SK-N-MC (cell line): ENCODE measurements at regions not wholly inside any gene's neighbourhood (a gene's known extent, or its start where the extent isn't known, plus 50 kb on each side); places are given as distances from the start of the nearest gene placed in this dataset.

Source experiments
- DNase-seq: peaks from one replicate; pipeline ENCODE4 v3.0.0-alpha.2; 2011; ENCODE audit warnings: low read depth, low spot score
- H3K27ac ChIP-seq: fragments of 200-600 bp; sonication (generic); 2 replicates; pipeline ENCODE4 v1.5.1; 2016; ENCODE audit warnings: mixed run types
- H3K36me3 ChIP-seq: fragments of 200-600 bp; sonication (generic); 2 replicates; pipeline ENCODE4 v1.6.1; 2017; ENCODE audit warnings: antibody characterized with exemption, low read length, mixed read lengths; ENCODE audit not compliant: insufficient read depth
- H3K4me3 ChIP-seq: fragments of 200-600 bp; sonication (generic); 2 replicates; pipeline ENCODE4 v1.5.1; 2016
- H3K9ac ChIP-seq: fragments of 200-600 bp; sonication (generic); 2 replicates; pipeline ENCODE4 v1.8.0; 2017; ENCODE audit warnings: mixed run types, mixed read lengths; ENCODE audit not compliant: insufficient read length
- H3K9me3 ChIP-seq: fragments of 200-600 bp; sonication (generic); 2 replicates; pipeline ENCODE4 v1.6.1; 2017; ENCODE audit warnings: low read depth, mild to moderate bottlenecking, antibody characterized with exemption, low read length, moderate library complexity, mixed read lengths
- EZH2 ChIP-seq: fragments of 200-600 bp; sonication (generic); IDR thresholded peaks from one replicate; pipeline ENCODE4 v1.6.1; 2017; ENCODE audit warnings: antibody characterized with exemption
- FOXP2 ChIP-seq: optimal IDR thresholded peaks from 2 replicates; pipeline ENCODE3; 2011; ENCODE audit warnings: mild to moderate bottlenecking, moderate library complexity; ENCODE audit not compliant: insufficient read depth; ENCODE audit errors: extremely low read length, control extremely low read depth
- POLR2AphosphoS5 ChIP-seq: IDR thresholded peaks from 2 replicates; pipeline ENCODE4 v1.6.1; 2012; ENCODE audit warnings: mild to moderate bottlenecking, low read depth, low read length, borderline replicate concordance

DNA sequence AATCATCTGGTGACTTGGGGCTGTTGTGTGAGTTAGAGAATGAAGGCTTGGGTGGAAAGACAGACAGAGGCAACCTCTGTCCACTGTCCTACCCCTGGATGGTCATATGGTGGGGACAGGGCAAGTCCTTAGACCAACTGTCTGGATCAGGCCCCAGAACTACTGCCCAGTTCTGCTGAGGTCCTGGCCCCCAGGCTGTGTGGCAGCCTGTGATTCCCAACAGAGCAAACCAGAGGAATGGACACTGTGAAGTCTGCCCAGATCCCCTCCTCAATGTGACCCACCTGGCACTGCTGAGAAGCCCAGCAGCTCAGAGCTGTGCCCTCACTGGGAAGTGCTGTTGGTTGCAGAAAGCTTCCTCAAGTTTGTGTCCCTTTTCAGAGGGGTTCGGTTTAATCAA lies 69.0 kb downstream of the GGTLC2 start:
- no peak for TF ChIP-seq POLR2AphosphoS5
- DNase-seq = no peak
- H3K36me3 ChIP-seq = no peaks in the 10 kb centered on the region
- no peak overlapping the region for H3K27ac ChIP-seq
- no peak overlapping the region for H3K9ac ChIP-seq
- no peaks in the 10 kb centered on the region for H3K9me3 ChIP-seq
- no peak overlapping the region for H3K4me3 ChIP-seq

DNA sequence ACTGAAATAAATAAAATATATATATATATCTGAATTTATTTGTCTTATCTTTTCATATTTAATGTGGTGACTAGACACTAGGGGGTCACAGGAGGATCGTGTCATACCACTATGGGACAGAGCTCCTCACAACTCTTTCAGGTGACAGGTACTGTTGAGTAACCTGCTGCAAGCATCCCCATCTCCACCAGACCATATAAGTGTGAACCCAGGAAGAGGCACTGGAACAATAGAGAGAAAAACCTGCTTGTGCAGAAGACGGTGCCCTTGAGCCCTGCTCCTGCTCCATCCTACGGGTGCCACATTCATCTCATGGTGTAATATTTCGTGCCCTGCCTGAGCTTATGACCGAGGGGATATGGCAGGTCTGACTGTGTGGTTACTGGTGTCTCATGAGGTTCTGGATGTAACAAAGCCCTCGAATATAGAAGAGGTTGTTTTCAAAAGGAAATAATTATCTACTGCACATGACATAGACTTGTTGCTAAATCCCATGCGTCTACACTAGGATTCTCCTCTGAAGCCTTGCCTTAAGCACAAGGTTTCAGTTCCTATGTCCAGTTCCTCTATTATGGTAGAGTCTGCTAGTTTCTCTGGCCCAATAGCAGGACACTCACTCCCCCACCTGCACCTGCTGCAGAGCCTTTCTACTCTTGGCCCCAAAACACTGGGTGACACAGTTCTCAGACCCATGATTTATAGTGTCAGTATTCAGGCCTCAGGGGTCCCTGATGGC lies 70.4 kb downstream of the GGTLC2 start:
- H3K27ac ChIP-seq = no peak overlapping the region
- no peak for DNase-seq
- H3K9ac ChIP-seq = no peak overlapping the region
- H3K36me3 ChIP-seq = no peaks in the 10 kb centered on the region
- H3K4me3 ChIP-seq = no peak overlapping the region
- no peaks in the 10 kb centered on the region for H3K9me3 ChIP-seq
- TF ChIP-seq FOXP2 (no peak), EZH2 (no peak), POLR2AphosphoS5 (no peak)

DNA sequence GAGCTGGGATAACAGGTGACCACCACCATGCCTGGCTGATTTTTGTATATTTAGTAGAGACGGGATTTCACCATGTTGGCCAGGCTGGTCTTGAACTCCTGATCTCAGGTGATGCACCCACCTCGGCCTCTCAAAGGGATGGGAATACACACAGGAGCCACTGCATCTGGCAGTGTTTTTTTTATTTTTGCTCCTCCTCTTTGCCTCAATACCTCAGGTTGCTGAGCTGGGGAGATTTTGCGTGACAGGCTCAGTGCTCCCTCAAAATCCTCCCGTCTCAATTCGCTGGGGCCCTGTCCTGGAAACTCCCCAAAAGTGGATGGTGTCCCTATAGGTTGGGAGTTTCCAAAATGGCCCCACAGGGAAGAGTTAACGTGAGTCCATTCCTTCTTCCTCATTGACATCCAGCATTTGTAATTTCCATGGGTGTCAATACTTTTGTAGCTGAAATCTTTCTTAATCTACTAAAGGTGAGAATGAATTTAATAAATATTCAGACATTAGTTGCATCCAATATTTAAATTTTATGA lies 71.8 kb downstream of the GGTLC2 start:
- H3K4me3 ChIP-seq = no peak overlapping the region
- H3K9ac ChIP-seq = no peak overlapping the region
- H3K9me3 ChIP-seq = no peaks in the 10 kb centered on the region
- no peak overlapping the region for H3K27ac ChIP-seq
- no peaks in the 10 kb centered on the region for H3K36me3 ChIP-seq
- no peak for DNase-seq
- TF ChIP-seq EZH2 (no peak), POLR2AphosphoS5 (no peak), FOXP2 (no peak)

DNA sequence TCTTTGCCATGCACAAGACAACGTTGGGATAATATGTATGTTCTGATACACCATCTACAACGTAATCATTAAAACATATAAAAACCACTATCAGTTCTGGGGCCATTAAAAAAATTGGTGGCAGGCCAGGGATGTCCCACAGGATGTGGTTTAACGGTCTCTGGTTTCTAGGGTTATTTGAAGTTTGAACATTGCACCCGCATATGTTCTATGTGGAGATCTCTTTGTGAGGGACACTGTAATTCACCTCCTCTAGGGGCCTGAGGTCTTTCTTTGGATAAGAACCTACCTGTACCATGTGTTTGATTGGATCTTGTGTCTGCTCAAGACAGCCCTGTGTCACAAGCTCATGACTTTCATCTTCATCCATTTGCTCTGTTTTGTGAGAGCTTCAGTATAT lies 73.2 kb downstream of the GGTLC2 start:
- Histone ChIP-seq H3K4me3 (no peak overlapping the region), H3K9ac (no peak overlapping the region), H3K9me3 (no peaks in the 10 kb centered on the region), H3K36me3 (no peaks in the 10 kb centered on the region), H3K27ac (no peak overlapping the region)
- DNase-seq = no peak
- TF ChIP-seq EZH2 (no peak), POLR2AphosphoS5 (no peak)

DNA sequence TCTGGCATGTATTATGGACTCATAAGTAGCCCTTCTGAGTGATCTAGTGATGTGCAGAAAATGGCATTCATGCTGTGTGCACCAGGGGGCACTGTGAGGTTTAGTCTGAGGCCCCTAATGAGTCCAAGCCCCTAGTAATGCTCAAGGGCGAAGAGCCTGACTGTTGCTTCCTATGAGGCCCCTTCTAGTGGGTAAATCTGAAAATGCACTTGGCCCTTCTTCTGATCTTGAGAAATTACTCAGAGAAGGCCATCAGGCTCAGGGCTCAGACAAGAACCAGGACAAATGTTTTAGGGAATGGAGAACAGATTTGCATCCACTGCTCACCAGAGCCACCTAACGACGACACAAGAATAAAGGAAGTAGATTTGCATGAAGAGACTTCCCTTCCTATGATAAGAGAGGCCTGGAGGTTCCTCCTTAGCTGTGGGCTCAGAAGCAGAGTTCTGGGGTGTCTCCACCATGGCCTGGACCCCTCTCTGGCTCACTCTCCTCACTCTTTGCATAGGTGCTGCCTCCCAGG lies 75.8 kb downstream of the GGTLC2 start:
- no peaks in the 10 kb centered on the region for H3K36me3 ChIP-seq
- no peaks in the 10 kb centered on the region for H3K9me3 ChIP-seq
- no peak overlapping the region for H3K4me3 ChIP-seq
- H3K9ac ChIP-seq = no peak overlapping the region
- TF ChIP-seq FOXP2 = no peak
- no peak for TF ChIP-seq POLR2AphosphoS5
- no peak for TF ChIP-seq EZH2
- peak; percentile 1 for DNase-seq
- H3K27ac ChIP-seq = no peak overlapping the region

DNA sequence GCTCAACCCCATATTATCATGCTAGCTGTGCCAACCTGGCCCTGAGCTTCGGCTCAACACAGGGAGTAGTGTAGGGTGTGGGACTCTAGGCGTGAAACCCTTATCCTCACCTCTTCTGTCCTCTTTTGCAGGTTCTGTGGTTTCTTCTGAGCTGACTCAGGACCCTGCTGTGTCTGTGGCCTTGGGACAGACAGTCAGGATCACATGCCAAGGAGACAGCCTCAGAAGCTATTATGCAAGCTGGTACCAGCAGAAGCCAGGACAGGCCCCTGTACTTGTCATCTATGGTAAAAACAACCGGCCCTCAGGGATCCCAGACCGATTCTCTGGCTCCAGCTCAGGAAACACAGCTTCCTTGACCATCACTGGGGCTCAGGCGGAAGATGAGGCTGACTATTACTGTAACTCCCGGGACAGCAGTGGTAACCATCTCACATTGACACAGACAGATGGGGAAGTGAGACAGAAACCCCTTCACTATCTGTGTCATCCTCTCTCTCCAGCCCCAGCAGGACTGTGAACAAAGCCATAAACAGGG lies 76.4 kb downstream of the GGTLC2 start:
- Histone ChIP-seq H3K9ac (no peak overlapping the region), H3K27ac (no peak overlapping the region), H3K9me3 (no peaks in the 10 kb centered on the region), H3K4me3 (no peak overlapping the region), H3K36me3 (no peaks in the 10 kb centered on the region)
- TF ChIP-seq EZH2 (no peak), FOXP2 (no peak), POLR2AphosphoS5 (no peak)
- no peak for DNase-seq

DNA sequence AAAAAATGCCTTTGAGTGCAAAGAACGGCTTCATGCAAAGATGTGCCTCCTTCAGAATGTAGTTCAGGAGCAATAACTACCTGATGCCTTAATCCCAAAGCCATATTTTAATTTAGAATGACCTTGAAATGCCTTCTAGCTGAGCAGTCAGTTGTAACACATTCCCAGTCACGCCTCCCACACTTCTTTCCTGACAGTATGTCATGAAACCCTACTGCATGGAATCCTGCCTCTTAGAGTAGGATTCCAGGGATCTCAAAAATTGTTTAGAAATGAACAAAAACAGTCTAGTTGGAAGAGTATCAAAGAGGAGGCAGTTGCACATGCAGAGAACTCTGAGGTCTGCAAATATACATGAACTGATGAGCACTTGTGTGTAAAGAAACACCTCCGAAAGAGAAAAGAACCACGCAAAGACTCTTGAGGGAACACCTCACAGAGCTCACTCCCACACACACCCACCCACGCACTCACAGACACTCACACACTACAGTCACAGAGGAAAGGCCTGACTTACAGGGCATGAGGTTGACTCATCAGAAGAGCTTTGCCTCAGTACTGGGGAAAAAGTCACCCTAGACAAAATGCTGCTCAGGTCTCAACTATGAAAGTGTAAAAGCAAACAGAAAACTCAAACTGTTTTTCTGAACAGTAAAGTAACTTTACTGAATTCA lies 77.4 kb downstream of the GGTLC2 start:
- no peaks in the 10 kb centered on the region for H3K9me3 ChIP-seq
- no peak for TF ChIP-seq EZH2
- no peak for TF ChIP-seq POLR2AphosphoS5
- no peak for TF ChIP-seq FOXP2
- H3K9ac ChIP-seq = no peak overlapping the region
- no peak overlapping the region for H3K27ac ChIP-seq
- no peaks in the 10 kb centered on the region for H3K36me3 ChIP-seq
- no peak for DNase-seq
- no peak overlapping the region for H3K4me3 ChIP-seq

DNA sequence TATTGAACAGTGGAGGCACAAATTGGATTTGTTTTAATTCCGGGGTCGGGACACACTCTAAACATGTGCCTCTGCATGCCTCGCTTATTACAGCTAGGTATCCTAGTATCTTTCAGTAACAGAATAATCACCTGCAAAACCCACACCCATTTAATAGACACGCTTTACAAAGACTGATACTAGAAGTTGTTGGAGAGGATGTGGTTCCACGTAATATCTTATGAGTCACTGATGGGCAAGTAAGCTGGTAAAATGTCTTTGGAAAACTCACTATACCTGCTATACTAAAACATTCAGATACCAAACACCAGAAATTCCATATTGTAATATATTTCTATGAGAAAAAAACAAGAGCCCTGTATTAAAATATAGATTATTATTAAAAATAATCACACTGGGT lies 84.0 kb downstream of the GGTLC2 start:
- Histone ChIP-seq H3K27ac (no peak overlapping the region), H3K36me3 (no peaks in the 10 kb centered on the region), H3K4me3 (no peak overlapping the region), H3K9ac (no peak overlapping the region), H3K9me3 (no peaks in the 10 kb centered on the region)
- no peak for DNase-seq
- TF ChIP-seq POLR2AphosphoS5 = no peak
- no peak for TF ChIP-seq EZH2
- TF ChIP-seq FOXP2 = no peak
